Colonic mucosa (tissue), 4 donors: ENCODE measurements at regions not wholly inside any gene's neighbourhood (a gene's known extent, or its start where the extent isn't known, plus 50 kb on each side); places are given as distances from the start of the nearest gene placed in this dataset.

ENCODE experiments used
- DNase-seq: peaks from one replicate; pipeline ENCODE4 v3.0.0-alpha.2; 2020
- H3K27ac ChIP-seq: fragments of 200-600 bp; one replicate; pipeline ENCODE4 v1.8.0; 2021
- H3K27me3 ChIP-seq: fragments of 200-600 bp; one replicate; pipeline ENCODE4 v1.8.0; 2021
- H3K36me3 ChIP-seq: fragments of 200-600 bp; one replicate; pipeline ENCODE4 v1.8.0; 2021
- H3K4me1 ChIP-seq: fragments of 200-600 bp; one replicate; pipeline ENCODE4 v1.8.0; 2021; ENCODE audit warnings: mild to moderate bottlenecking
- H3K4me3 ChIP-seq: fragments of 200-600 bp; one replicate; pipeline ENCODE4 v1.8.0; 2021
- H3K9ac ChIP-seq, 2 donors: one replicate each; pipeline ENCODE4 v1.7.0; 2013; ENCODE audit warnings: control low read depth in 2 of 2, low read depth in 2 of 2, low read length in 2 of 2
- H3K9me3 ChIP-seq: fragments of 200-600 bp; one replicate; pipeline ENCODE4 v1.8.0; 2021
- intact Hi-C: fragments of 100-400 bp; cut with DNase I; formaldehyde crosslinking; loops from one replicate; pipeline ENCODE4 v1.14.1; 2022
- TF ChIP-seq, protein P1 (sequence below): fragments of 200-600 bp; IDR thresholded peaks from one replicate; pipeline ENCODE4 v1.8.0; 2022; ENCODE audit warnings: antibody characterized with exemption, mild to moderate bottlenecking
- donor health status: healthy.
- donor health status: DM: no; HTN: no; CAD: no.
- donor health status: DM: no; HTN: no; CAD: no.

DNA sequence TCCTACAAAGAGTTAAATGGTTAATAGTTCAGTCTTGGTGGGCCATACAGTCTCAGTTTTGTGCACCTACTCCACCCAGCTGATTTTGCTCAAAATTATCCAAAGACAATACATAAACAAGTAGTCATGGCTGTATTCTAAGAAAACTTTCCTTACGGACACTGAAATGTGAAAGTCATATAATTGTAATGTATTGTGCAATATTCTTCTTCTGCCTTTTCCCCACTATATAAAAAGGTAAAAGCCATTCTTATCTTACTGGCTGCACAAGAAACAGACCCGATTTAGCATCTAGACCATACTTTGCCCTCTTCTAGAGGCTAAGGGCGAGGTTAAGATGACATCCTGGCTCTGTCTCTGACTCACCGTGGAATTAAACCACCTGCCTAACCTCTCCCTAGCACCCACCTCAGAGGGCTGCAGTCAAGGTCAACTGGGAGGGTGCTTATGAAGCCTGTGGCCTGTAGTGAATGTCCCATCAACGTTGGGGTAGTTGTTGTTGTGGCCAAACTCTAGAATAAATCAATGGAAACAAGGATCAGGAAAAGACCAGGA lies 63.8 kb upstream of the DOCK1 start:
- peak; percentile 58 for DNase-seq
- Histone ChIP-seq H3K4me1 (no peaks in the 10 kb centered on the region), H3K9ac (no peak overlapping the region)

DNA sequence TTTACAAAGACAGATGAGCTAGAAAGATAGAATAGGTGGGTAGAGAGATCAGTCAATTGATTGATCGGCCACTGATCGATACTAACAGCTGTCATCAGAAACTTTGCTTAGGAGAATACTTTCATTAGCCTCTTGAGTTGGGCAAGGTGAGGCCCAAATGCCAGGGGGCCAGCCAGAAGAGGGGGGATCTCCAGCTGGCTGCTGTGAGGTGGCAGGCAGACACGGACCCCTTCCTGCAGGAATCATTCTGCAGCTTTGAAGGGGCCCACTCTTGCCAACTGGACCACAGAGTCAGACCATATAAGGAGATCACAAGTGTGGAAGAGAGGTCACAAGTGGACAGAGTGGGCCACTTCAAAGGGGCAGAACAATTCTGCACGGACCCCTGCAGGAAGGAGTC lies 62.9 kb upstream of the DOCK1 start:
- Histone ChIP-seq H3K9me3 (no peaks in the 10 kb centered on the region), H3K27me3 (no peaks in the 10 kb centered on the region), H3K27ac (peak overlapping the region; percentile 68), H3K4me1 (no peaks in the 10 kb centered on the region), H3K4me3 (no peak overlapping the region), H3K36me3 (no peaks in the 10 kb centered on the region), H3K9ac (no peak overlapping the region)
- no peak for DNase-seq
- TF ChIP-seq, protein P1, sequence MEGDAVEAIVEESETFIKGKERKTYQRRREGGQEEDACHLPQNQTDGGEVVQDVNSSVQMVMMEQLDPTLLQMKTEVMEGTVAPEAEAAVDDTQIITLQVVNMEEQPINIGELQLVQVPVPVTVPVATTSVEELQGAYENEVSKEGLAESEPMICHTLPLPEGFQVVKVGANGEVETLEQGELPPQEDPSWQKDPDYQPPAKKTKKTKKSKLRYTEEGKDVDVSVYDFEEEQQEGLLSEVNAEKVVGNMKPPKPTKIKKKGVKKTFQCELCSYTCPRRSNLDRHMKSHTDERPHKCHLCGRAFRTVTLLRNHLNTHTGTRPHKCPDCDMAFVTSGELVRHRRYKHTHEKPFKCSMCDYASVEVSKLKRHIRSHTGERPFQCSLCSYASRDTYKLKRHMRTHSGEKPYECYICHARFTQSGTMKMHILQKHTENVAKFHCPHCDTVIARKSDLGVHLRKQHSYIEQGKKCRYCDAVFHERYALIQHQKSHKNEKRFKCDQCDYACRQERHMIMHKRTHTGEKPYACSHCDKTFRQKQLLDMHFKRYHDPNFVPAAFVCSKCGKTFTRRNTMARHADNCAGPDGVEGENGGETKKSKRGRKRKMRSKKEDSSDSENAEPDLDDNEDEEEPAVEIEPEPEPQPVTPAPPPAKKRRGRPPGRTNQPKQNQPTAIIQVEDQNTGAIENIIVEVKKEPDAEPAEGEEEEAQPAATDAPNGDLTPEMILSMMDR = no peak
- intact Hi-C loops = no loop called here

More for the DNA sequence above, 63.8 kb upstream of the DOCK1 start:
- H3K9me3 ChIP-seq = no peaks in the 10 kb centered on the region
- H3K36me3 ChIP-seq = no peaks in the 10 kb centered on the region
- intact Hi-C loops = no loop called here
- H3K4me3 ChIP-seq = no peak overlapping the region
- peak overlapping the region; percentile 69 for H3K27ac ChIP-seq
- H3K27me3 ChIP-seq = no peaks in the 10 kb centered on the region
- TF ChIP-seq, protein P1 = no peak

GRCh38 chr10:126842836-126843235 lies 62.4 kb upstream of the DOCK1 start:
- intact Hi-C loops = no loop called here
- Histone ChIP-seq H3K4me3 (no peak overlapping the region), H3K9ac (no peak overlapping the region), H3K9me3 (no peaks in the 10 kb centered on the region), H3K36me3 (no peaks in the 10 kb centered on the region), H3K27ac (peak overlapping the region; percentile 67), H3K4me1 (no peaks in the 10 kb centered on the region), H3K27me3 (no peaks in the 10 kb centered on the region)
- DNase-seq = no peak
- TF ChIP-seq, protein P1 = no peak

GRCh38 chr10:126843299-126843934 lies 61.8 kb upstream of the DOCK1 start:
- DNase-seq = peak; percentile 83
- Histone ChIP-seq H3K4me3 (no peak overlapping the region), H3K9me3 (no peaks in the 10 kb centered on the region), H3K4me1 (no peaks in the 10 kb centered on the region), H3K27ac (peak overlapping the region; percentile 67), H3K27me3 (no peaks in the 10 kb centered on the region), H3K36me3 (no peaks in the 10 kb centered on the region), H3K9ac (no peak overlapping the region)
- TF ChIP-seq, protein P1 = no peak
- intact Hi-C loops = no loop called here

DNA sequence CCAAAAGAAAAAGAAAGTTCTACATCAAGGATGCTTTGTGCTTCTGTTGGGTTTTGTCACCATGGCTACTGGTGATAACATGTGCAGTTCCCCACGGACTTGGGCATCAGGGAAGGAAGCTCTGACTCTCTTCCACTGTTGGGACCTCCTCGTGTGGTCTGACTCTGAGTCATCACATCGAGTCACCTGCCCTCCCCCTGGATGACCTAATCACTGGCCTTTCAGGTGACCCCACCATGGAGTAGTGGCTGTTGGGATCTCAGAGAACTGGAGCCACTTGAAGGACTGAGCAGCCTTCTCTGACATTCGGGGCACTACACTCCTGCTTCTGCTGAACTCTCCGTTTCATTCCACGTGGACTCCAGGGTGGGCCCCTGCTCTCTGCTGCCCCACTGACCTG lies 60.8 kb upstream of the DOCK1 start:
- H3K4me3 ChIP-seq = no peak overlapping the region
- TF ChIP-seq, protein P1 = no peak

More for the DNA sequence above, 60.8 kb upstream of the DOCK1 start:
- no peak overlapping the region for H3K9ac ChIP-seq
- H3K4me1 ChIP-seq = no peaks in the 10 kb centered on the region
- H3K27me3 ChIP-seq = no peaks in the 10 kb centered on the region
- no peaks in the 10 kb centered on the region for H3K9me3 ChIP-seq
- no peak for DNase-seq
- intact Hi-C loops = no loop called here
- H3K36me3 ChIP-seq = no peaks in the 10 kb centered on the region
- peak overlapping the region; percentile 10 for H3K27ac ChIP-seq
